SH-SY5Y (cell line): ENCODE measurements at regions not wholly inside any gene's neighbourhood (a gene's known extent, or its start where the extent isn't known, plus 50 kb on each side); places are given as distances from the start of the nearest gene placed in this dataset.

Experiments used
- GATA2 ChIP-seq: IDR thresholded peaks from 2 replicates; pipeline ENCODE4 v1.6.1; 2011; ENCODE audit warnings: mild to moderate bottlenecking, low read depth, low read length
- GATA3 ChIP-seq: IDR thresholded peaks from 2 replicates; pipeline ENCODE4 v1.6.1; 2011; ENCODE audit warnings: low read depth, mild to moderate bottlenecking, low read length, moderate library complexity

DNA sequence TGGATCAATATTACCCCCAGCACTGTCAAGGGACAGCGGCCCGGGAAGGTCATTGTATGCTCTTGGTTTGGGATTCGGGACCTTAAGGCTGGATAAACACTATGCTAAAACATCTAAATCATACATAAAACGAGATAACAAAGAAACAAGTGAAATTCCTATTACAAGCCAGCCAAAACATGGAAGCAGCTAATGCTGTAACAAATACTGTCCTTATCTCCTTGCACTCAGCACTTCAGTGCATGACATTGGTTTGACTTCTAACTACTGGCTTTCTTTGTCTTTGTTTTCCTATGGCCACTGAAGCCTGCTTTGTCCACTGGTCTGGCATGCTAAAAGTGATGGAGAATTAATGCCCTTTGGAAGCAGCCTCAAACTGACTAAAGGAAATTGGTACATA lies 516.4 kb upstream of the DPH6 start:
- no peak for TF ChIP-seq GATA2
- no peak for TF ChIP-seq GATA3
